ENCODE measurements at regions not wholly inside any gene's neighbourhood (a gene's known extent, or its start where the extent isn't known, plus 50 kb on each side); places are given as distances from the start of the nearest gene placed in this dataset.
"Not testable (repeated sequence)": the region's sequence is repeated elsewhere in the genome, so short reads cannot be mapped to it uniquely, and the experiment has no call there.

- peak; percentile 85 for DNase-seq
Observed at GRCh38 chr10:32139223-32140073, 83.2 kb upstream of the KIF5B start.

GRCh38 chr10:32136927-32137326, 80.7 kb upstream of the KIF5B start:
- DNase-seq, result not testable (repeated sequence)

GRCh38 chr10:32135796-32136195, 79.6 kb upstream of the KIF5B start:
- DNase-seq, result not testable (repeated sequence)

- no peak for DNase-seq
Observed at GRCh38 chr10:32132357-32132946, 76.2 kb upstream of the KIF5B start.

DNA sequence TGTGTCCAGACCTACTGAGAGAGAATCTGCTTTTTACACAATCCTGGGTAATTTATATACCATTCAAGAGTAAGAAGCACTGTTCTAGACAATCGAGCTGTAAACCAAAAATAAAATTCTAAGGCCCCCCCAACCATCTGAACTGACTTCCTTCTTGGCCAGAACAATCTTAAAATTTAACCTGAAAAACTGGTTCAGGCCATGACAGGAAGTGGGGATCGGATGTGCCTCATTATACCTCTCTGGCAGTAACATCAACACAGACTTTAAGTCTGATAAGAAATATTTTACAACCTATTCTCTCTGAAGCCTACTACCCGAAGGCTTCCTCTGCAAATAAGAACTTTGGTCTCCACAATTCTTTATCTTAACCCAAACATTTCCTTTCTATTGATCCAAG, 75.2 kb upstream of the KIF5B start:
- DNase-seq, result no peak

GRCh38 chr10:32130788-32131187, 74.6 kb upstream of the KIF5B start:
- DNase-seq, result no peak

DNA sequence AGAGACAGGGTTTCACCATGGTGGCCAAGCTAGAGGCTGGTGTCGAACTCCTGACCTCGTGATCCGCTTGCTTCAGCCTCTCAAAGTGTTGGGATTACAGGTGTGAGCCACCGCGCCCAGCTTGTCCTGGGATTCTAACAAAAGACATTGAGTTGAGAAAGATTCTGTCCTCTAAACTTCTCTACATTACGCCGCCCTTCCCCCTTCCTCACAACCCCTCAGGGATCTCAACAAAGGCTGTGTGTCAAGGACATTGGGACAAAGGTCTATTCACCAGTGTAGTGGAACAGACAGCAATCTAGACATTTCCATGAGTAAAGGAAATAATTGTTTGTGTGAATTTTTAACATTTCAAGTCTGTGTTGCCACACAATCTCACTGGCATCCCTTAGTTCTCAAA, 68.8 kb upstream of the KIF5B start:
- no peak for DNase-seq

- DNase-seq, result no peak
Observed at GRCh38 chr10:32123021-32123420, 66.8 kb upstream of the KIF5B start.

DNA sequence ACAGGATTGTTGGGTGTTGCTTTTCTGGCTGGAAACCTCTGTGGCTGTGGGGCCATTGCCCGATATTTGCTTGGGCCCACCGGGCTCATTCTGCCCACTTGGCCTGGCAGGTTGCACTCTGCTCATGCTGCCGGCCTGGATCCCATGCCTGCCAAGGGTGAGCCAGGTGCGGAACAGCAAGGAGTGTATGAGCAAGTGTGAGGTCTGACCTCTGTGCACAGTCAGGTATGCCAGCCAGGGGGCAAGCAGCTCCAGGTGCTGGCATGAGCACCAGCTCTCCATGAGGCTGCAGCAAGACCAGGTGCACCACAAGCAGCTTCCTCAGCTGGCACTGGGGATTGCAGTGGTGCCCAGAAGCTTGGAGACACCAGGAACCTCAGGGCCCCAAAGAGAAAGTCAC, 65.4 kb upstream of the KIF5B start:
- no peak for DNase-seq

DNA sequence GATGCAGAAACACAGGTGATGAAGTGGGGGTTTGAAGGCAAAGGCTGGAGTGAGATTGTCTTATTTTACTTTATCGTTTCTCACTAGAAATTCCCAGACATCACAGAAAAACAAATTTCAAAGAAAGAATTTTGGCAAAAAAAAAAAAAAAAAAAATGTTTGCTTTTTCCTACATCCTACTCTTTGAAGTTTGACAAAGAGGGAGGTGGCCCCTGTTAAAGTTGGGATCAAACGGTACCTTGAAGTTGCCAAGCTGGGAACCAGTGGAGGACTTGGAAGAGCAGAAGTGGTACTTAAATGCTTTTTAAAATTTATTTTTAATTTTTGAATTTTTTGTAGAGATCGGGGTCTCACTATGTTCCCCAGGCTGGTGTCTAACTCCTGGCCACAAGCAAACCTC, 63.9 kb upstream of the KIF5B start:
- DNase-seq, result no peak

GRCh38 chr10:32114508-32114907, 58.3 kb upstream of the KIF5B start:
- no peak for DNase-seq

DNA sequence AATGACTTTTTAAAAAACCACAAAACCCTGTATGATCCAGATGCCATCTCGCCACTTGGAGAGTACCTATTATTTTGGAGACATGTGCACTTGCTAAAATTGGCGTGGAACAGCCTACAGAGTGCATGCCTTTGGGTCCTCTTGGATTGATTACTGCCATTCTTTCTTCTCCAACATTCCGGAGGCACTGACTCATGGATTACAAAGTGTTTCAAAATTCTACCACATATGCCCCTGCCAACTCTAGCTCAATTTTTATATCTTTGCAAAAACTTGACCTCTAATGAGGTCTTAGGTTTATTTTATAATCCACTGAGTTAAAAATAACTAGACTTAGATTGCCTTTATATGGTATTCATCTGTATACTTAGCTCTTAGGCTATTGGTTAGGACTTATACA, 55.8 kb upstream of the KIF5B start:
- peak; percentile 10 for DNase-seq

DNA sequence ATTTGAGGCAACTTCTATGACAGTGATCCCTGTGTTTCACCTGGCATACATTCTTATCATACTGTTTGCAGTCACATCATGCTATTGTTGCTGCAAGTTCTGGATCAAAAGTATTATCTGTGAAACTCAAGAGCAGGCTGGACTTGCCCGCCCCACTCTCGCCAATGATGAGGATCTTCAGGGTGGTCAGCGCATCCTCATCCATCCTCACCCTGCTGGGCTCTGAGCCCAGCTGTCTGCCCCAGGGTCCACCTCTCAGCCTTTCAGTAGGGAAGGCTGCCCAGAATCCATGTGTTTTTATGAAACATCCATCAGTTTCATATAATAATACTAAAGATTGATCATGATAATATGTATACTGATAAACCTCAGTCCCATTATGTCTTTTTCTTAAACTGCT, 55.4 kb upstream of the KIF5B start:
- DNase-seq, result no peak

DNA sequence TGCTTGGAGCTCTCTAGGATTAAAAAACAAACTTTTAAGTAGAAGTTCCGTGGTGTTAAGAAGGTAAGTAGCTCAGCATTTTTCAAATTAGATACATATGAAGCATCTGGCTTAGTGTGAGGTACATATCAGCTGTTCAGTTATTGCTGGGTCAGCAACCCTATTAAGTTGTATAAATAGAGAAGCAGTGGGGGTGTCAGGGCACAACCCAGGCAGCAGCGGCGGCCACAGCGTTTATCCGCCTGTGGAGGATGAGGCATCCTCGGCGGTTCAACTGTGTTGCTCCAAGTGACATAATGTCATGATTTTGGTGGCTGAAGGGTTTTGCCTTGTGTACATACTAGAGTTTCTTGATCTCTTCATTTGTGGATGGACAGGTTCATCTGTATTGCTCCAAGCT, 54.6 kb upstream of the KIF5B start:
- no peak for DNase-seq

- DNase-seq, result no peak
Observed at GRCh38 chr10:32109603-32110002, 53.4 kb upstream of the KIF5B start.

All from amniotic stem cell (primary cell).